GM12873 (cell line): ENCODE measurements at regions not wholly inside any gene's neighbourhood (a gene's known extent, or its start where the extent isn't known, plus 50 kb on each side); places are given as distances from the start of the nearest gene placed in this dataset.

Source experiments
- CTCF ChIP-seq: IDR thresholded peaks from 2 replicates; pipeline ENCODE4 v1.5.1; 2012; ENCODE audit warnings: low read depth, mild to moderate bottlenecking, moderate library complexity, low read length, control low read depth; ENCODE audit not compliant: insufficient read depth; ENCODE audit errors: missing control alignments

- no peak for TF ChIP-seq CTCF
Measured at GRCh38 chr10:128472196-128472595, 346.0 kb upstream of the MKI67 start.

GRCh38 chr10:128473396-128473795 lies 347.2 kb upstream of the MKI67 start:
- TF ChIP-seq CTCF: no peak

- no peak for TF ChIP-seq CTCF
Measured at GRCh38 chr10:128473911-128474310, 347.7 kb upstream of the MKI67 start.

GRCh38 chr10:128474571-128474970 lies 348.3 kb upstream of the MKI67 start:
- TF ChIP-seq CTCF: no peak

GRCh38 chr10:128475686-128476367 lies 349.6 kb upstream of the MKI67 start:
- TF ChIP-seq CTCF: no peak

GRCh38 chr10:128476368-128476725 lies 350.1 kb upstream of the MKI67 start:
- no peak for TF ChIP-seq CTCF

GRCh38 chr10:128476845-128477244 lies 350.6 kb upstream of the MKI67 start:
- TF ChIP-seq CTCF: no peak
